Ammon's horn (tissue), 1 donor: ENCODE measurements at regions not wholly inside any gene's neighbourhood (a gene's known extent, or its start where the extent isn't known, plus 50 kb on each side); places are given as distances from the start of the nearest gene placed in this dataset.

Source experiments
- DNase-seq: peaks from one replicate; pipeline ENCODE4 v3.0.0-alpha.2; 2016; ENCODE audit warnings: low spot score

- DNase-seq = no peak
These were observed 76.4 kb downstream of the MBL2 start for GRCh38 chr10:52696232-52696631.

- DNase-seq = no peak
These were observed 70.9 kb downstream of the MBL2 start for GRCh38 chr10:52701647-52702046.

- DNase-seq = no peak
These were observed 69.1 kb downstream of the MBL2 start for GRCh38 chr10:52703451-52703850.

- DNase-seq = no peak
These were observed 68.7 kb downstream of the MBL2 start for GRCh38 chr10:52703898-52704297.

GRCh38 chr10:52706332-52707070 is 66.1 kb downstream of the MBL2 start:
- DNase-seq = no peak
